ENCODE measurements at regions not wholly inside any gene's neighbourhood (a gene's known extent, or its start where the extent isn't known, plus 50 kb on each side); places are given as distances from the start of the nearest gene placed in this dataset.

GRCh38 chr9:90958328-90958727, 156.7 kb downstream of the SYK start:
- Histone ChIP-seq H3K4me3 (no peak overlapping the region), H3K36me3 (no peaks in the 10 kb centered on the region), H3K9me3 (no peaks in the 10 kb centered on the region), H3K27me3 (no peaks in the 10 kb centered on the region), H3K27ac (no peak overlapping the region), H3K4me1 (no peaks in the 10 kb centered on the region)
- no peak for DNase-seq (ENCODE audit: low spot score in 2 of 2)
- intact Hi-C loops (cut with DNase I; ENCODE audit: low total_unique reads) = no loop called here
- TF ChIP-seq CTCF (IDR thresholded peaks at IDR 0.05) = no peak
- no peak for TF ChIP-seq POLR2A (IDR thresholded peaks at IDR 0.05)
- TF ChIP-seq POLR2AphosphoS5 (IDR thresholded peaks at IDR 0.05) = no peak

- H3K36me3 ChIP-seq = no peaks in the 10 kb centered on the region
- H3K4me3 ChIP-seq = no peak overlapping the region
- H3K27me3 ChIP-seq = no peaks in the 10 kb centered on the region
- no peaks in the 10 kb centered on the region for H3K4me1 ChIP-seq
- no peak overlapping the region for H3K27ac ChIP-seq
- DNase-seq (ENCODE audit: low spot score in 2 of 2) = no peak
- H3K9me3 ChIP-seq = no peaks in the 10 kb centered on the region
- TF ChIP-seq CTCF (IDR thresholded peaks at IDR 0.05) = no peak
- TF ChIP-seq POLR2AphosphoS5 (IDR thresholded peaks at IDR 0.05) = no peak
- no peak for TF ChIP-seq POLR2A (IDR thresholded peaks at IDR 0.05)
- intact Hi-C loops (cut with DNase I; ENCODE audit: low total_unique reads) = no loop called here
Observed at GRCh38 chr9:90960941-90961340, 159.3 kb downstream of the SYK start.

- intact Hi-C loops (cut with DNase I; ENCODE audit: low total_unique reads) = no loop called here
- H3K27me3 ChIP-seq = no peaks in the 10 kb centered on the region
- no peak for DNase-seq (ENCODE audit: low spot score in 2 of 2)
- H3K36me3 ChIP-seq = no peaks in the 10 kb centered on the region
- no peak overlapping the region for H3K4me3 ChIP-seq
- no peaks in the 10 kb centered on the region for H3K4me1 ChIP-seq
- no peaks in the 10 kb centered on the region for H3K9me3 ChIP-seq
- H3K27ac ChIP-seq = no peak overlapping the region
- TF ChIP-seq CTCF (IDR thresholded peaks at IDR 0.05) (no peak), POLR2A (IDR thresholded peaks at IDR 0.05) (no peak), POLR2AphosphoS5 (IDR thresholded peaks at IDR 0.05) (no peak)
Observed at GRCh38 chr9:90961375-90961774, 159.8 kb downstream of the SYK start.

- DNase-seq (ENCODE audit: low spot score in 2 of 2) = no peak
- H3K4me3 ChIP-seq = peak overlapping the region in 1 of 3 donors; percentile 15
- no peaks in the 10 kb centered on the region for H3K27me3 ChIP-seq
- no peaks in the 10 kb centered on the region for H3K36me3 ChIP-seq
- no peaks in the 10 kb centered on the region for H3K9me3 ChIP-seq
- H3K4me1 ChIP-seq = no peaks in the 10 kb centered on the region
- TF ChIP-seq POLR2AphosphoS5 (IDR thresholded peaks at IDR 0.05) = no peak
- no peak for TF ChIP-seq CTCF (IDR thresholded peaks at IDR 0.05)
- TF ChIP-seq POLR2A (IDR thresholded peaks at IDR 0.05) = no peak
- intact Hi-C loops (cut with DNase I; ENCODE audit: low total_unique reads) = no loop called here
- no peak overlapping the region for H3K27ac ChIP-seq
Observed at GRCh38 chr9:90964101-90965020, 162.7 kb downstream of the SYK start.

- intact Hi-C loops (cut with DNase I; ENCODE audit: low total_unique reads) = no loop called here
- TF ChIP-seq POLR2A (IDR thresholded peaks at IDR 0.05) (no peak), CTCF (IDR thresholded peaks at IDR 0.05) (no peak), POLR2AphosphoS5 (IDR thresholded peaks at IDR 0.05) (no peak)
- no peaks in the 10 kb centered on the region for H3K4me1 ChIP-seq
- H3K36me3 ChIP-seq = no peaks in the 10 kb centered on the region
- DNase-seq (ENCODE audit: low spot score in 2 of 2) = no peak
- H3K27me3 ChIP-seq = no peaks in the 10 kb centered on the region
- H3K9me3 ChIP-seq = no peaks in the 10 kb centered on the region
- no peak overlapping the region for H3K4me3 ChIP-seq
- no peak overlapping the region for H3K27ac ChIP-seq
Observed at GRCh38 chr9:90965226-90966030, 163.8 kb downstream of the SYK start.

All from breast epithelium (tissue), 4 donors.